Urothelium cell line (cell line): ENCODE measurements at regions not wholly inside any gene's neighbourhood (a gene's known extent, or its start where the extent isn't known, plus 50 kb on each side); places are given as distances from the start of the nearest gene placed in this dataset.

Experiments used
- DNase-seq: peaks from one replicate; pipeline ENCODE4 v3.0.0; 2011; ENCODE audit warnings: low spot score, mixed read lengths
- FAIRE-seq: peaks from 2 replicates; lab custom pipeline; 2011; peaks lifted over from hg19 to GRCh38; lab: Jason Lieb, UNC

GRCh38 chr5:67538855-67539506 lies 342.4 kb upstream of the CD180 start:
- no peak for FAIRE-seq
- no peak for DNase-seq

- no peak for DNase-seq
- FAIRE-seq: no peak
Measured at GRCh38 chr5:67537439-67538148, 341.0 kb upstream of the CD180 start.

GRCh38 chr5:67536866-67537265 lies 340.3 kb upstream of the CD180 start:
- no peak for FAIRE-seq

GRCh38 chr5:67530609-67531255 lies 334.1 kb upstream of the CD180 start:
- DNase-seq (no peak), FAIRE-seq (no peak)

More at GRCh38 chr5:67536866-67537265, 340.3 kb upstream of the CD180 start:
- no peak for DNase-seq

- DNase-seq (no peak), FAIRE-seq (no peak)
Measured at GRCh38 chr5:67528953-67529352, 332.4 kb upstream of the CD180 start.

GRCh38 chr5:67526793-67527192 lies 330.2 kb upstream of the CD180 start:
- DNase-seq (no peak), FAIRE-seq (no peak)

- FAIRE-seq (no peak), DNase-seq (no peak)
Measured at GRCh38 chr5:67520161-67520908, 323.7 kb upstream of the CD180 start.

- FAIRE-seq (no peak), DNase-seq (no peak)
Measured at GRCh38 chr5:67518227-67518626, 321.6 kb upstream of the CD180 start.

- peak; percentile 7 for DNase-seq
- FAIRE-seq: no peak
Measured at GRCh38 chr5:67516948-67517565, 320.5 kb upstream of the CD180 start.

GRCh38 chr5:67515762-67516161 lies 319.2 kb upstream of the CD180 start:
- DNase-seq: no peak
- FAIRE-seq: no peak

- DNase-seq: no peak
- FAIRE-seq: no peak
Measured at GRCh38 chr5:67515020-67515689, 318.6 kb upstream of the CD180 start.

- FAIRE-seq (no peak), DNase-seq (no peak)
Measured at GRCh38 chr5:67512758-67513157, 316.2 kb upstream of the CD180 start.

GRCh38 chr5:67511911-67512310 lies 315.3 kb upstream of the CD180 start:
- DNase-seq: no peak

GRCh38 chr5:67510204-67510603 lies 313.6 kb upstream of the CD180 start:
- no peak for FAIRE-seq
- DNase-seq: no peak

More at GRCh38 chr5:67511911-67512310, 315.3 kb upstream of the CD180 start:
- FAIRE-seq: no peak

GRCh38 chr5:67509402-67510186 lies 313.0 kb upstream of the CD180 start:
- no peak for DNase-seq

GRCh38 chr5:67506241-67506640 lies 309.6 kb upstream of the CD180 start:
- no peak for FAIRE-seq

More at GRCh38 chr5:67509402-67510186, 313.0 kb upstream of the CD180 start:
- no peak for FAIRE-seq

GRCh38 chr5:67502951-67503350 lies 306.4 kb upstream of the CD180 start:
- DNase-seq: no peak
- FAIRE-seq: no peak

More at GRCh38 chr5:67506241-67506640, 309.6 kb upstream of the CD180 start:
- DNase-seq: no peak

GRCh38 chr5:67496051-67496450 lies 299.5 kb upstream of the CD180 start:
- FAIRE-seq (no peak), DNase-seq (no peak)

GRCh38 chr5:67495072-67495471 lies 298.5 kb upstream of the CD180 start:
- FAIRE-seq (no peak), DNase-seq (no peak)
